ENCODE measurements at regions not wholly inside any gene's neighbourhood (a gene's known extent, or its start where the extent isn't known, plus 50 kb on each side); places are given as distances from the start of the nearest gene placed in this dataset.
"Not testable (repeated sequence)": the region's sequence is repeated elsewhere in the genome, so short reads cannot be mapped to it uniquely, and the experiment has no call there.

- TF ChIP-seq, protein P1, sequence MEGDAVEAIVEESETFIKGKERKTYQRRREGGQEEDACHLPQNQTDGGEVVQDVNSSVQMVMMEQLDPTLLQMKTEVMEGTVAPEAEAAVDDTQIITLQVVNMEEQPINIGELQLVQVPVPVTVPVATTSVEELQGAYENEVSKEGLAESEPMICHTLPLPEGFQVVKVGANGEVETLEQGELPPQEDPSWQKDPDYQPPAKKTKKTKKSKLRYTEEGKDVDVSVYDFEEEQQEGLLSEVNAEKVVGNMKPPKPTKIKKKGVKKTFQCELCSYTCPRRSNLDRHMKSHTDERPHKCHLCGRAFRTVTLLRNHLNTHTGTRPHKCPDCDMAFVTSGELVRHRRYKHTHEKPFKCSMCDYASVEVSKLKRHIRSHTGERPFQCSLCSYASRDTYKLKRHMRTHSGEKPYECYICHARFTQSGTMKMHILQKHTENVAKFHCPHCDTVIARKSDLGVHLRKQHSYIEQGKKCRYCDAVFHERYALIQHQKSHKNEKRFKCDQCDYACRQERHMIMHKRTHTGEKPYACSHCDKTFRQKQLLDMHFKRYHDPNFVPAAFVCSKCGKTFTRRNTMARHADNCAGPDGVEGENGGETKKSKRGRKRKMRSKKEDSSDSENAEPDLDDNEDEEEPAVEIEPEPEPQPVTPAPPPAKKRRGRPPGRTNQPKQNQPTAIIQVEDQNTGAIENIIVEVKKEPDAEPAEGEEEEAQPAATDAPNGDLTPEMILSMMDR (IDR thresholded peaks at IDR 0.05 in 4 of 5, conservative IDR thresholded peaks at IDR 0.05 in 1 of 5), result not testable (repeated sequence)
- TF ChIP-seq POLR2A (IDR thresholded peaks at IDR 0.05), result not testable (repeated sequence)
These were observed 470.0 kb downstream of the TMEM135 start for GRCh38 chr11:87507722-87508121.
